ENCODE measurements at regions not wholly inside any gene's neighbourhood (a gene's known extent, or its start where the extent isn't known, plus 50 kb on each side); places are given as distances from the start of the nearest gene placed in this dataset.
"Not testable (repeated sequence)": the region's sequence is repeated elsewhere in the genome, so short reads cannot be mapped to it uniquely, and the experiment has no call there.

DNA sequence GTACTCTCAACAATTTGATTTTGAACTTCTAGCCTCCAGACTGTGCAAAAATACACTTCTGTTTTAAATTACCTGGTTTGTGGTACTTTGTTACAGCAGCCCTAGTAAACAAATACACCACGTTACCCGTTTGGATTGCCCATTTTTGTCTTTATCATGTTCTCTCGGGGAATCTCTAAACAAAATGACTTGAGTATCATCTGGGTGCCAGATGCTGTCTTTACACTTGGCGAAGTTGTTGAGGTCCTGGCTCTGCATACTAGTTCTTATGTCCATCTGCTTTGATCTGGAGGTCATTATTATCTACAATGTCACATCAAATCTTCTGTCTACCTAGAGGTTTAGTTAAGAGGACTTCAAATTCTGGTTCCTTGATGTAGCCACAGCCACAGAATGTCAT is 142.4 kb upstream of the NRIP1 start:
- TF ChIP-seq, protein P1, sequence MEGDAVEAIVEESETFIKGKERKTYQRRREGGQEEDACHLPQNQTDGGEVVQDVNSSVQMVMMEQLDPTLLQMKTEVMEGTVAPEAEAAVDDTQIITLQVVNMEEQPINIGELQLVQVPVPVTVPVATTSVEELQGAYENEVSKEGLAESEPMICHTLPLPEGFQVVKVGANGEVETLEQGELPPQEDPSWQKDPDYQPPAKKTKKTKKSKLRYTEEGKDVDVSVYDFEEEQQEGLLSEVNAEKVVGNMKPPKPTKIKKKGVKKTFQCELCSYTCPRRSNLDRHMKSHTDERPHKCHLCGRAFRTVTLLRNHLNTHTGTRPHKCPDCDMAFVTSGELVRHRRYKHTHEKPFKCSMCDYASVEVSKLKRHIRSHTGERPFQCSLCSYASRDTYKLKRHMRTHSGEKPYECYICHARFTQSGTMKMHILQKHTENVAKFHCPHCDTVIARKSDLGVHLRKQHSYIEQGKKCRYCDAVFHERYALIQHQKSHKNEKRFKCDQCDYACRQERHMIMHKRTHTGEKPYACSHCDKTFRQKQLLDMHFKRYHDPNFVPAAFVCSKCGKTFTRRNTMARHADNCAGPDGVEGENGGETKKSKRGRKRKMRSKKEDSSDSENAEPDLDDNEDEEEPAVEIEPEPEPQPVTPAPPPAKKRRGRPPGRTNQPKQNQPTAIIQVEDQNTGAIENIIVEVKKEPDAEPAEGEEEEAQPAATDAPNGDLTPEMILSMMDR (IDR thresholded peaks at IDR 0.05; ENCODE audit: insufficient read depth, missing control alignments) = no peak
- no peak for FAIRE-seq
- DNase-seq (ENCODE audit: insufficient read length, low spot score) = no peak

DNA sequence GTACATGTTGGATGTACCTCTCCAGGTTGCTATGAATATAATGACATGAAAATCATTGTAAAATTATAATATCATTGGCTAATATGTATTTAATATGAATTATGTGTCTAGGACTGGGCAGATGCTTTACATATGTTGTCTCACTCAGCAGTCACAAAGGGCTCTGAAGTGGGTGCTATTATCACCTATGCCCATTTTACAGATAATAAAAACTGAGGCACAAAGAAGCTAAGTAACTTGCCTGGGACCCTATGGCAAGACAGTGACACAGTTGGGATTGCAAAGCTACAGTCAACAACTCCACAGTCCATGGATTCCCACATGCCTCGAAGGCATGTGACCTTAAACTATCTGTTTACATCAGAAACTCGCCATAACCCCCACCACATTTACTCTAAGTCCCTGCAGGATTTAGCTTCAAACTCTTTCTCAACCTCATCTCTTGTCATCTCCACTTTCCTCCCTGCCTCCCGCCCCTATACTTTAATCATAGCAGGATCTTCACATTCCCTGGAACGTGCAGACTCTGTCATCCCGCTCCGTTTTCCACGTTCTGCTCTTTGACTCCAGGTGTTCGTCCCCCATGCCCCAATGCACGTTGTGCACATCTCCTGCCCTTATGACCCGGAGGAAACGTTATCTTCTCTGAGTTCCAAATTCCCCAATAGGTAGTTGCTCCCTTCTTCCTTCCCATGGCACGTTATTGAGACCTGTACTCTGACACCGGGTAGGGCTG is 143.0 kb upstream of the NRIP1 start:
- TF ChIP-seq, protein P1 (IDR thresholded peaks at IDR 0.05; ENCODE audit: insufficient read depth, missing control alignments) = no peak
- FAIRE-seq (no peak), DNase-seq (ENCODE audit: insufficient read length, low spot score) (no peak)

DNA sequence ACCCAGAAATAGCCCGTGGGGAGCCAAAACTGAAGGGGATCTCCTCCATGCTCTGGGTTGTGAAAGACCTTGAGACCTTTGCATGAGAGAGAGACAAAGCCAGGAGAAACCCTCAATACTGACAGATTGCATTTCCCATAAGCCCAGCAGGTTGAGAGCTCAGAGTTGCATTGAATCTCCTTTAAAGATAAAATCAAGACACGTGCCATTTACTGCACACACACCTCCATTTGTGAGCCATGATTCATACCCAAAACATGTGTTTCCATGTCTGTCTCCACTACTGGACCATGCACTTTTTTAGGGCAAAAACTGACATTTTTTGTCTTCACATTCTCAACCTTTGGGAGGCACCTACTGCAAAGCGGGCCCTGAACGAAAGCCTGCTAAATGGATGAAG is 144.0 kb upstream of the NRIP1 start:
- no peak for FAIRE-seq
- TF ChIP-seq, protein P1 (IDR thresholded peaks at IDR 0.05; ENCODE audit: insufficient read depth, missing control alignments) = no peak
- no peak for DNase-seq (ENCODE audit: insufficient read length, low spot score)

DNA sequence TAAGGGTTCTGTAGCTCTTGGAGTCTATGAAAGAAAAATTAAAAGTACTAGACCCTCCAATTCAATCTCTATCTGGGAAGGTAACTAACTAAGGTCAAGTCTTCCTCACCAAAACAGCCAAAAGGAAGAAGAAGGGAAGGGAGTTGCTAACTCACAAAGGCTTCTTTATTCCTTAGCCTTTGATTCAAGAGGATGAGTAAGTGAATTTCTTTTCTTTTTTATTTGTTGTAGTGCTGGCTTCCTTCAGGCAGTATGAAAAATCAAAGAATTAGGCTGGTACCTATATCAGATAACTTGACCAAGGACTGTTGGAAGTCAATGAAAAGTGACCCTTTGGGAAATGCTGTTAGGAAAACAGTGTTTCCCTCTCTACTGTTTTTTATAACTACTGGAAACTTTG is 144.4 kb upstream of the NRIP1 start:
- FAIRE-seq (no peak), DNase-seq (ENCODE audit: insufficient read length, low spot score) (no peak)
- TF ChIP-seq, protein P1 (IDR thresholded peaks at IDR 0.05; ENCODE audit: insufficient read depth, missing control alignments) = no peak

DNA sequence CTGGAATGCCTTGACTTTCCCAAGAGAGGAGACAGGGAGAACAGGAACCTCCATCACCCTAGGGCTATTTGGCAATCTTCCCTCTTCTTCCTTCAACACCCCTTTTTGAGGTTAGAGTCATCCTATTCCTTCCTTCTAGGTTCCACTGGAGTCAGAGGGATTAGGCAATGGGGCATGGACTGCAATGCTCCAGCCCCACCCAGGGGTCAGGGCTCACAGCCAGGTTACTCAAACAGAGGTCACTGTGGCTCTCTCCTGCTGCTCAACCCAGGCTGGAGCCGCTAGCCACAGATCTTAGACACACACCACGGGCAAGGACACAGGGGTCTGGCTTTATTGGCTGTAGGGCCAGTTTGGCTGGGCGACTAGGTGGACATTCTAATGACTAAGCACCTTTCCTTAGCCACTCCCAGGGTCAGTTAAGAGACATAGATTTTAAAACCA is 145.5 kb upstream of the NRIP1 start:
- TF ChIP-seq, protein P1 (IDR thresholded peaks at IDR 0.05; ENCODE audit: insufficient read depth, missing control alignments) = no peak
- FAIRE-seq = no peak

DNA sequence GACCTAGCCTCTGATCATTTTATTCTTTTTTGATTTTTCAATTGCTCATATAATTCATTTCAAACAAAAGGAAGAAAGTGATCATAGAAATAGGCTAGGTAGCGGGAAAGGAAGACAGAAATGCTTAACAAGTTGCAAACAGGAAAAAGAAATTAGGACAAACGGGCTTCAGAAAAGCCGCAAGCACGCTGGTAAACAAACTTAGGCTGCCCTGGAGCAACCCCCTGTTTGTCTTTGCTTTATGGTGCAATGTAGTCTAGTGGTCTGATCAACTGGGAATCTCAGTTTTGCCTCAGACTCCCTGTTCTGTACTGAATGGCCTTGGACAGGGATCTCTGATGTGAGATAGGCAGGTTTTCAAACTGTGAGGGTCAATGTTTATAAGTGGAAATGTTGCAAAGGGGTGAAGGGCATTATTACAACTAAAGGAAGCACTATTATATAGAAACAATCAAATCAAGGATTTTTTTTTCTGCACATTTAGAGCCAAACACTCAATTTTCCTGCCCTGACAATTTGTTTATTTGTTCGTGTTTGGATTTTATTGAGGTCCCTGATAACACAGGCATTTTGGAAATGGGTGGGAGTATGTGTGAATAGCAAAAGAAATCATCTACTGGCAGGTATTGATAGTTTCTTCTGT is 146.8 kb upstream of the NRIP1 start:
- no peak for FAIRE-seq
- DNase-seq (ENCODE audit: insufficient read length, low spot score) = no peak
- TF ChIP-seq, protein P1 (IDR thresholded peaks at IDR 0.05; ENCODE audit: insufficient read depth, missing control alignments) = no peak

More for the DNA sequence above, 145.5 kb upstream of the NRIP1 start:
- DNase-seq (ENCODE audit: insufficient read length, low spot score) = no peak

DNA sequence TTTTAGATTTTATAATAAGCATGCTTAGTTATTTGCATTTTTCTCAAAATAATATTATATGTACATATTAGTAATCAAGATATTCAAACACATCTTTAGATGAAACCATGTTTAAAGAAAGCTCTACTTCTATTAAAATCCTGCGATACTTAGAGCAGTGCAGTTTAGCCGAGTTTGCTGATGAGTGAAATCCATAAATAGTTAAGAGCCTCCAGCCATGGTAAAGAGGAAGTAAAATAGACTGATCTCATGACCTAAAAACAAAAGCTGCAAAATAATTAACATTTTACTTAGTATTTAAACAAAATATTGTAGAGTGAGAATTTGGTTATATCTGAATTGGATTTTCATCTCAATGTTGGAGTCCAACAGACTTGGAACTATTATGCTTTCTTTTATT is 147.4 kb upstream of the NRIP1 start:
- no peak for DNase-seq (ENCODE audit: insufficient read length, low spot score)
- TF ChIP-seq, protein P1 (IDR thresholded peaks at IDR 0.05; ENCODE audit: insufficient read depth, missing control alignments) = no peak
- FAIRE-seq = no peak

DNA sequence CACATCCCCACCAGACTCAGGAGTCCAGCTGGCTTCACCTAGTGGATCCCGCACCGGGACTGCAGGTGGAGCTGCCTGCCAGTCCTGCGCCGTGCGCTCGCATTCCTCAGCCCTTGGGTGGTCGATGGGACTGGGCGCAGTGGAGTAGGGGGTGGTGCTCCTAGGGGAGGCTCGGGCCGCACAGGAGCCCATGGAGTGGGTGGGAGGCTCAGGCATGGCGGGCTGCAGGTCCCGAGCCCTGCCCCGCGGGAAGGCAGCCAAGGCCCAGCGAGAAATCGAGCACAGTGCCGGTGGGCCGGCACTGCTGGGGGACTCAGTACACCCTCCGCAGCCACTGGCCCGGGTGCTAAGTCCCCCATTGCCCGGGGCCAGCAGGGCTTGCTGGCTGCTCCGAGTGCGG is 153.7 kb upstream of the NRIP1 start:
- not testable (repeated sequence) for DNase-seq (ENCODE audit: insufficient read length, low spot score); FAIRE-seq

All from D721Med (cell line).